VCaP (cell line): ENCODE measurements at regions not wholly inside any gene's neighbourhood (a gene's known extent, or its start where the extent isn't known, plus 50 kb on each side); places are given as distances from the start of the nearest gene placed in this dataset.

Experiments used
- H3K27ac ChIP-seq: fragments of 450-650 bp; 2 replicates; pipeline ENCODE4 v1.5.1; 2017
- TF ChIP-seq, protein P1 (sequence below): fragments of 450-650 bp; conservative IDR thresholded peaks from 2 replicates; pipeline ENCODE4 v1.5.1; 2017; ENCODE audit warnings: mild to moderate bottlenecking, moderate library complexity

DNA sequence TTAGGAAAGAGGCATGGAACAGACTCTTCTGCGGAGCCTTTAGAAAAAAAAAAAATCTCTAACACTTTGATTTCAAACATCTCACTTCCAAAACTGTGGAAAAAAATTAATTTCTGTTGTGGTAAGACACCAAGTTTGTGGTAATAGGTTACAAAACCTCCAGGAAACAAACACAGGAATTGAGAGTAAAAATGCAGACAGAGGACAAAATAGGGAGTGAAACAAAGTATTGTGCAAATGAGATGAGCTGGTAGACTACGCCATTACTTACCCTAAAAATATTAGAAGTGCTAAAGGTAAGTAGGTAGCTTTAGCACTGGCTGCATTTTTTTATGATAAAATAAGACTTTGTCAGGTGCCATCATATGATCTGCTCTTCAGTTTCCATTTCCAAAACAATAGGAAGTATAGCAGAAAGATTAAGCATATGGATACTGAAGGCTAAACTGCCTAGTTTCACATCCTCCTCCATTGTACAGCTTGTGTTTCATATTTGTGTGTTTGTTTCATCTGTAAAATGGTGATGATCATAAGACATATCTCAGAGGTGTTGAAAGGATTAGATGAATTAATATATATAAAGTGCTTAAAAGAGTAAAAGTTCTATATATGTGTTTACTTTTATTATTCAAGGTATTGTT is 309.2 kb downstream of the NR4A2 start:
- H3K27ac ChIP-seq = peak overlapping the region; percentile 80; the same call in 1 of the 2 replicates
- TF ChIP-seq, protein P1, sequence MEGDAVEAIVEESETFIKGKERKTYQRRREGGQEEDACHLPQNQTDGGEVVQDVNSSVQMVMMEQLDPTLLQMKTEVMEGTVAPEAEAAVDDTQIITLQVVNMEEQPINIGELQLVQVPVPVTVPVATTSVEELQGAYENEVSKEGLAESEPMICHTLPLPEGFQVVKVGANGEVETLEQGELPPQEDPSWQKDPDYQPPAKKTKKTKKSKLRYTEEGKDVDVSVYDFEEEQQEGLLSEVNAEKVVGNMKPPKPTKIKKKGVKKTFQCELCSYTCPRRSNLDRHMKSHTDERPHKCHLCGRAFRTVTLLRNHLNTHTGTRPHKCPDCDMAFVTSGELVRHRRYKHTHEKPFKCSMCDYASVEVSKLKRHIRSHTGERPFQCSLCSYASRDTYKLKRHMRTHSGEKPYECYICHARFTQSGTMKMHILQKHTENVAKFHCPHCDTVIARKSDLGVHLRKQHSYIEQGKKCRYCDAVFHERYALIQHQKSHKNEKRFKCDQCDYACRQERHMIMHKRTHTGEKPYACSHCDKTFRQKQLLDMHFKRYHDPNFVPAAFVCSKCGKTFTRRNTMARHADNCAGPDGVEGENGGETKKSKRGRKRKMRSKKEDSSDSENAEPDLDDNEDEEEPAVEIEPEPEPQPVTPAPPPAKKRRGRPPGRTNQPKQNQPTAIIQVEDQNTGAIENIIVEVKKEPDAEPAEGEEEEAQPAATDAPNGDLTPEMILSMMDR = no peak

DNA sequence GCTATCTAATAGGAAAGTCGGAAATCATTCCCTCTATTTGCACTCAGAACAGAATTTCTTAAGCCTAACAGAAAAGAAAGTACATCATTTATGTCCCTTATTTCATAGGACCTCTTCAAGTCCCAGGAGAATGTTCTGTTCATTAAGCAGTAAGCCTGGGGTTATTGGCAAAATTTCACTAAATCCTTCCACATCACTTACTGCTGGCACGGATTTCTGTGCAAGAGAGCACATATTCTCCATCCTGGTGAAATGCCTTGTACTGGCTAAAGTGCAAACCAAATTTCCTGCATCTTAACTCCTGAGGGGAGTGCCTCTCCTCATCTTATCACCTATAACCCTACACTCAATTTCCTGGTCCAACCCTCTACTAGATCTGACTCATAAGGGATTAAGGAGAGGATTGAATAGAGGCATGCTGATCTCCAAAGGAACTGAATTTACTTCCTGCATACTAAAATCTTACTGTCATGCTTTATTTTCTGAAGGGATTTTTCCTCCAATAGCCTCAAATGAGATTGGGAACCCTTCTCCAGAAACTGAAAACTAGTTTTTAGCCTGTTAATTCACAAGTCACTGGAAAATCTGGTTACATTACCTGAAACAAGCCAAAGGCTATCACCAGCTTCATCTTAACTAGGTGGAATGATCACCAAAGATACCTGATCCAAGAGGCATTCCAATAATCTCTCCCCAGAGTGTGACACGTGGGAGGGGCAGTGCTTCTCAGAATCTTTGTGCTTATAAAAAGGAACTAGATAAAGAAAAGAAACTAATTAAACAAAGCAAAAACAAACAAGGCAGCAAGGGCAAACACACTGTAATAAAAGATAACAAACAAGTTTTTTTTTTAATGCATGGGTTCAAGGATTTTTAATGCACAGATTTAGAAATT is 311.1 kb downstream of the NR4A2 start:
- TF ChIP-seq, protein P1 = no peak
- H3K27ac ChIP-seq = peak overlapping the region; percentile 80

DNA sequence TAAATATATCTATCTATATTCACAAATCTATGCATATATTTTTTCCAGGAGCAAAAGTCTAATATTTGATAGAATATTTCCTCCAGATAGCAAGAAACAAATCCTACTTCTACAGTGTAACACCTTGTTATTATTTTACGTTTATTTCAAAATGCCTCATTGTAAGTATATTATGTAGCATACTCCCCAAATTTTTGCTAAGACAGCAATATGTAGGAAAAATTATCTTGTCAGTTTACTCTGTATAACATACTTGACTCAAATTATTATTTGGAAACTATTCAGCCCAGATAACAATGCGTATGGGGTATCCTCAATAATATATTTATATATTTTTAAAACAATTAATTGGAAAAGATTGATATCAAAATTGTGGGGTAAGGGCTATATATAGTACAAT is 313.2 kb downstream of the NR4A2 start:
- H3K27ac ChIP-seq = no peak overlapping the region
- TF ChIP-seq, protein P1 = no peak

DNA sequence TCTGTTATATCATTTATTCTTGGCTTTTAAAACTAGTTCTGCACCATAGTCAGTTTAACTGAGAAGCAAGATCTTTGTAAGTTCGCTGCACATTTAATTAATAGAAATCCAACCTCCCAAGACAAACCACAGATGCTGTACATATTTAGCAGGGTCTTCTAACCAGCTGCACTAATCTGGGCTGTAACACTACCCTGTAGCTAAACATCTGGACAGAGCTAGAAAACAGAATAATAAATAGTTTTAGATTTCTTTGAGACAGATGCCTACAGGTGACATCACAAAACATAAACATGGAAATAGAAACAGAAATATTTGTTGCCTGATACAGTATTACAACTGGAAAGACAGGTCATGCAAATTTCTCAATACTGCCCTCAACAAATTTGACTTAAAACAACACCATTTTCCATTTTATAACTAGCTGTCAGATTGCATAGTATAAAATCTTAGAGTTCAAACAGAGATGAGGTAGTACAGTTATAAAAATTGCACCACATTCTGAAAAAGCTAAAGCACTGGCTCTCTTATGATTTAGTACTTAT is 315.1 kb downstream of the NR4A2 start:
- H3K27ac ChIP-seq = no peak overlapping the region
- TF ChIP-seq, protein P1 = no peak

DNA sequence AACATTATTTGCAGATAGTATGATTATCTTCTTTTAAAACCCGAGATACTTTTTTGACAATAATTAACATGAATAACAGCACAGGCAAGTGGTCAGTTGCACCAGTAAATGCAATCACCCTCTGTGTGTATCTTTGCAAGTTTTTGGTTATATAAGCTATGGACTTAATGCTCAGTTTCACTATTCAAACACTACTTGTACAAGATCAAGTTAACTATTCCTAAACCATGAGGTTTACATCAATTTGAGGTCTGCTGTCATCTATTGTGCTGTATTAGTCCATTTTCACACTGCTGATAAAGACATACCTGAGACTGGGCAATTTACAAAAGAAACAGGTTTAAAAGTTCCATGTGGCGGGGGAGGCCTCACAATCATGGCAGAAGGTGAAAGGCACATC is 323.2 kb downstream of the NR4A2 start:
- TF ChIP-seq, protein P1 = no peak
- no peak overlapping the region for H3K27ac ChIP-seq

DNA sequence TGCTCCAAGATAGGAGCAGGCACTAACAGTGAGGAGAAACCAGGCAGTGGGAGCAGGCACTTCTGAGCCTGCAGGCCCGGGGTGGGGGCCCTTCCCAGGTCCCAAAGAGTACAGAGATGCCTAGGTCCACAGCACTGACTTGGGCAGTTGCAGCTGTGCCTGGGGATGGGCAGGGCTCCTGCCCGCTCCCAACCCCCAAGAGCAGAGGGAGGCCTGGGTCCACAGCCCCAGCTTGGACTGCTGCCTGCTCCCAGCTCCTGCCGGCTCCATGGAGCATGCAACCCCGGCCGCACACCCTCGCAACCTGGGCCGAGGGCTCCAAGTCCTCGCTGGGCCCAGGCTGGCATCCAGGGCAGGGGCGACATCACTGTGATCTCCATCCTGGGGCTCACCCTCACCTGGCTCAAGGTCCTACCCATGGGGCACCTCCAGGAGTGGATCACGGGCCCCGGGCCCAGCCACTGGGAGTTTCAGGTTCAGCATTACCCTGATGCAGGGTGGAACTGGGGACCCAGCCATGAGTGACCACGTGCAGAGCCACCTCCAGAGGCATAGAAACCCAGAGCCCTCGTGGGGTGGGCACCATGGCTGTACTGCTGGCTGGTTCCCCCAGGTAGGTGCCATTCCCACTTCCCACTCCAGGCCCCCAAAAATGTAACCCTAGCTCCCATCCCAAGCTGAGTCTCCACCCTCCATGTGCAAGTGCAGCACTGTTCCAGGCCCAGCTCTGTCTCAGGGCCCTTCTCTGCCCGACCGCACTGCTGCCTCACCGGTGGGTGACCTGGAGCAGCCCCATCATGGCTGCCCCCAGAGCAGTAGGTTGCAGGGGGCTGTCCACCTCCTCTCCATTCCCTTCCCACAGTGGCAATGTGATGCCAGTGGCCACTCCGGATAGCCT is 325.6 kb downstream of the NR4A2 start:
- no peak overlapping the region for H3K27ac ChIP-seq
- TF ChIP-seq, protein P1 = no peak
